Stomach (tissue), 8 donors: ENCODE measurements at regions not wholly inside any gene's neighbourhood (a gene's known extent, or its start where the extent isn't known, plus 50 kb on each side); places are given as distances from the start of the nearest gene placed in this dataset.

Experiments used
- DNase-seq, 2 donors: peaks; one replicate each; pipeline versions ENCODE4 v3.0.0 to v3.0.0-alpha.2; 2013 to 2019
- H3K27ac ChIP-seq, 5 donors: fragments of 200-600 bp in 4 of 5; sonication (generic) in 4 of 5; one replicate each; pipeline ENCODE4 v1.5.1; 2013 to 2019; ENCODE audit warnings: mild to moderate bottlenecking in 1 of 5, moderate library complexity in 1 of 5
- H3K27me3 ChIP-seq, 3 donors: fragments of 200-600 bp; sonication (generic); one replicate each; pipeline ENCODE4 v1.5.1; 2017 to 2019; ENCODE audit warnings: mixed run types in 1 of 3
- H3K36me3 ChIP-seq, 4 donors: fragments of 200-600 bp; sonication (generic); 1 replicate in 3 of 4; 2 replicates in 1 of 4; pipeline ENCODE4 v1.5.1; 2016 to 2019
- H3K4me1 ChIP-seq, 4 donors: fragments of 200-600 bp; sonication (generic); one replicate each; pipeline ENCODE4 v1.5.1; 2016 to 2019
- H3K4me3 ChIP-seq, 4 donors: fragments of 200-600 bp; sonication (generic) in 3 of 4; one replicate each; pipeline ENCODE4 v1.5.1; 2016 to 2019; ENCODE audit warnings: mild to moderate bottlenecking in 1 of 4
- H3K9me3 ChIP-seq, 4 donors: fragments of 200-600 bp; sonication (generic); one replicate each; pipeline ENCODE4 v1.5.1; 2016 to 2019
- CTCF ChIP-seq, 7 experiments: fragments of 450-650 bp in 4 of 7; fragments of 200-600 bp in 3 of 7; sonication (generic) in 3 of 7; IDR thresholded peaks; one replicate each; pipeline ENCODE4 v1.5.1; 2016 to 2019; ENCODE audit warnings: antibody characterized with exemption in 7 of 7, control low read depth in 2 of 7, mild to moderate bottlenecking in 1 of 7
- EP300 ChIP-seq: sonication (generic); formaldehyde crosslinking; IDR thresholded peaks from one replicate; pipeline ENCODE4 v1.6.1; 2017; ENCODE audit warnings: antibody characterized with exemption
- POLR2A ChIP-seq, 4 donors: fragments of 450-650 bp; IDR thresholded peaks; one replicate each; pipeline ENCODE4 v1.6.1; 2016; ENCODE audit warnings: antibody characterized with exemption in 4 of 4, control low read depth in 2 of 4, mild to moderate bottlenecking in 1 of 4, moderate library complexity in 1 of 4
- POLR2AphosphoS5 ChIP-seq, 3 donors: sonication (generic); formaldehyde crosslinking; IDR thresholded peaks; one replicate each; pipeline ENCODE4 v1.6.1; 2016; ENCODE audit warnings: antibody characterized with exemption in 3 of 3
- WGBS, 5 donors: extraction: QIAGEN DNeasy Blood & Tissue Kit in 3 of 5; methylation state at CpG; one replicate each; pipeline versions ENCODE4 v1.1.5 to v1.1.7; 2013 to 2018; 5-methylcytosine and 5-hydroxymethylcytosine counted together
- intact Hi-C: fragments of 100-400 bp; cut with DNase I; formaldehyde crosslinking; loops from one replicate; pipeline ENCODE4 v1.15.1; 2023; ENCODE audit warnings: low total_unique reads
- donor health status: healthy with polysubstance abuse.
- donor health status: Bipolar disorder and iron deficiency.
- donor health status: healthy.

GRCh38 chr2:221883976-221884375, 311.9 kb upstream of the EPHA4 start:
- Histone ChIP-seq H3K27ac (no peak overlapping the region), H3K4me1 (no peaks in the 10 kb centered on the region), H3K36me3 (no peaks in the 10 kb centered on the region), H3K27me3 (no peaks in the 10 kb centered on the region), H3K4me3 (no peak overlapping the region), H3K9me3 (no peaks in the 10 kb centered on the region)
- TF ChIP-seq POLR2AphosphoS5 (IDR thresholded peaks at IDR 0.05), result no peak
- no peak for TF ChIP-seq POLR2A (IDR thresholded peaks at IDR 0.05)
- no peak for TF ChIP-seq EP300
- TF ChIP-seq CTCF (IDR thresholded peaks at IDR 0.05), result no peak
- intact Hi-C loops, result no loop called here
- no peak for DNase-seq
- 49 to 60% (median 52%) methylated on average over 4 of the region's 4 CpGs for WGBS, 5 donors

- no peak overlapping the region for H3K27ac ChIP-seq
- TF ChIP-seq EP300 (no peak), CTCF (IDR thresholded peaks at IDR 0.05) (no peak), POLR2A (IDR thresholded peaks at IDR 0.05) (no peak)
Measured at GRCh38 chr2:221876016-221876415, 303.9 kb upstream of the EPHA4 start.

GRCh38 chr2:221874444-221874843, 302.3 kb upstream of the EPHA4 start:
- no peak for DNase-seq
- H3K9me3 ChIP-seq, result peaks cover 0 to 11% (median 4%) of the 10 kb centered on the region in 4 donors
- H3K36me3 ChIP-seq, result no peaks in the 10 kb centered on the region
- WGBS, 5 donors, result 82 to 88% (median 85%) methylated on average over 2 of the region's 2 CpGs
- no peak overlapping the region for H3K27ac ChIP-seq
- H3K27me3 ChIP-seq, result no peaks in the 10 kb centered on the region
- no peaks in the 10 kb centered on the region for H3K4me1 ChIP-seq
- H3K4me3 ChIP-seq, result no peak overlapping the region
- no peak for TF ChIP-seq EP300
- no peak for TF ChIP-seq POLR2A (IDR thresholded peaks at IDR 0.05)
- TF ChIP-seq POLR2AphosphoS5 (IDR thresholded peaks at IDR 0.05), result no peak
- TF ChIP-seq CTCF (IDR thresholded peaks at IDR 0.05), result no peak
- intact Hi-C loops, result no loop called here

More at GRCh38 chr2:221876016-221876415, 303.9 kb upstream of the EPHA4 start:
- H3K9me3 ChIP-seq, result peaks cover 0 to 11% (median 4%) of the 10 kb centered on the region in 4 donors
- H3K4me1 ChIP-seq, result no peaks in the 10 kb centered on the region
- H3K27me3 ChIP-seq, result no peaks in the 10 kb centered on the region
- H3K4me3 ChIP-seq, result no peak overlapping the region
- no peak for DNase-seq
- intact Hi-C loops, result no loop called here
- H3K36me3 ChIP-seq, result no peaks in the 10 kb centered on the region

- intact Hi-C loops, result no loop called here
- Histone ChIP-seq H3K9me3 (no peaks in the 10 kb centered on the region), H3K27me3 (no peaks in the 10 kb centered on the region), H3K4me1 (no peaks in the 10 kb centered on the region), H3K4me3 (no peak overlapping the region), H3K27ac (no peak overlapping the region), H3K36me3 (no peaks in the 10 kb centered on the region)
- WGBS, 5 donors, result 40 to 63% (median 62%) methylated on average over 2 of the region's 2 CpGs
- no peak for TF ChIP-seq EP300
- TF ChIP-seq POLR2A (IDR thresholded peaks at IDR 0.05), result no peak
- no peak for TF ChIP-seq POLR2AphosphoS5 (IDR thresholded peaks at IDR 0.05)
- no peak for TF ChIP-seq CTCF (IDR thresholded peaks at IDR 0.05)
- no peak for DNase-seq
Measured at GRCh38 chr2:221857719-221858118, 285.6 kb upstream of the EPHA4 start.
